ENCODE measurements at regions not wholly inside any gene's neighbourhood (a gene's known extent, or its start where the extent isn't known, plus 50 kb on each side); places are given as distances from the start of the nearest gene placed in this dataset.

DNA sequence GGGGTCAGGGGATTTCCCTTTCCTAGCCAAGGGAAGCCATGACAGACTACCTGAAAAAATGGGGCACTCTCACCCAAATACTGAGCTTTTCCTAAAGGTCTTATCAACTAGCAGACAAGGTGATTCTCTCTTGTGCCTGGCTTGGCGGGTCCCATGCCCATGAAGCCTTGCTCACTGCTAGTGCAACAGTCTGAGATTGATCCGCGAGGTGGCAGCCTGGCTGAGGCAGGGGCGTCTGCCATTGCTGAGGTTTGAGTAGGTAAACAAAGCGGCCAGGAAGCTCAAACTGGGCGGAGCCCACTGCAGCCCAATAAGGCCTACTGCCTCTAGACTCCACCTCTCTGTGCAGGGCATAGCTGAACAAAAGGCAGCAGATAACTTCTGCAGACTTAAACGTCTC, 152.6 kb upstream of the PMFBP1 start:
- DNase-seq (ENCODE audit: low read depth) = no peak

DNA sequence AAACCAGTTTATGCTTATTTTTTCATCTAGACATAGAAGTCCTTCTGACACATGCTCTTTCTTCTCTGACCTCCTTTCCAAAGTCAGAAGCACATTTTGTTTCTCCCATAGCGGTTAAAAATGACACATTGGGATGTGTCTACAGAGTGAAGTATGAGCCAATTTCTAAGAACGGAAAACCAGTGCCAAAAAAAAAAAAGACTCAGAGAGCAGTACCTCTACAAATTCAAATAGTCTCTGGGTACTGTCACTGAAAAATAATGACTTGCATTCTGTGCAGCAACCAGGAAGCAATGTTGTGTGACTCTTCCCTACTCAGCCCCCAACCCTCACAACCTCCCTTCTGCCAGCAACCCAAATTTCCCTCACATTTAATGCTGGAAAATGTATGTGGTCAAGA, 145.5 kb upstream of the PMFBP1 start:
- no peak for DNase-seq (ENCODE audit: low read depth)

DNA sequence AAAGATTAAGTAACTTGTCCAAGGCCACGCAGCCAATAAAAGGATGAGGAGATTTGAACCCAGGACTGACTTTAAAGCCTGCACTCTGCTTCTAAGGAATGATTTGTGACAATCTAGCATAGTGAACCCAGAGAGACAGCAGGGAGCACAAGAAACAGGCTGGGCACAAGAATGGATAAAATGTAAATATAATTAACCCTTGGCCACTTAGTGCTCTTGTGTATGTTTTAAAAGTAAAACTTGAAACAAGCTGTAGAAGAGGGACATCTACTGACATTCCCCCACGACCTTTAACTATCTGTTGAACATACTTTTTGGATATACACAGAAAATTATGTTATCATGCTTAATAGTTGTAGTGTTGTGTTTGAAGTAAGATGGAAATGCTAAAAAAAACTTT, 141.9 kb upstream of the PMFBP1 start:
- no peak for DNase-seq (ENCODE audit: low read depth)

DNA sequence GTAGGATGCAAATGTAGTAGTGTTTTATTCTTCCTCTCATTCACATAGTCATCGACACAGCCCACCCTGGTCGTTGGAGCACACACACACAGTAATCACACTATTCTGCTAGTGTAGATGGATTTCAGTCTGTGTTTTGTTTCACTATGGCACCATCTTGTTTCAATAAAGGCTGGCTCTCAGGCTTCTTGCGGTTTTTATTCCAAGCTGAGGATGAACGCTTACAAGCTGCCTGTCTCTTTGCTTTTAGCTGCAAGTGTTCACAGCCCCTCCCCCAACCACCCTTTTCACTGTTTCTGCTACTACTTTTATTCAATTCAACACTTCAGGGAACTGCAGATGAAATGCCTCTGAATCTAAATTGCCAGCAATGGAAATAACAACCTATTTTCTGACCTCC, 140.9 kb upstream of the PMFBP1 start:
- DNase-seq (ENCODE audit: low read depth) = no peak

DNA sequence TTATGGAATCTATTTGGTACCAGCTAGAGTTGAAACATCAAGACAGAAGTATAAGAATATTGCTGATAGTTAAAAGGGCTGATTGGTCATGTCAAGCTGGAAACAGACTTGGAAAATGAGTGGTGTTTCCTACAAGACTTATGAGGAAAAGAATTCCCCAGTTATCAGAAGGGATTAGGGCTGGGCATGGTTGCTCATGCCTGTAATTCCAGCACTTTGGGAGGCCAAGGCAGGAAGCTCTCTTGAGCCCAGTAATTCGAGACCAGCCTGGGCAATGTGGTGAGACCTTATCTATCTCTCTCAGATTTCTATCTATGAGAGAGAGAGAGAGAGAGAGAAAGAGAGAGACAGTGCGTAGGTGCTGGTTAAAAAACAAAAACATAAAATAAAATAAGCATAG, 139.5 kb upstream of the PMFBP1 start:
- DNase-seq (ENCODE audit: low read depth) = no peak

DNA sequence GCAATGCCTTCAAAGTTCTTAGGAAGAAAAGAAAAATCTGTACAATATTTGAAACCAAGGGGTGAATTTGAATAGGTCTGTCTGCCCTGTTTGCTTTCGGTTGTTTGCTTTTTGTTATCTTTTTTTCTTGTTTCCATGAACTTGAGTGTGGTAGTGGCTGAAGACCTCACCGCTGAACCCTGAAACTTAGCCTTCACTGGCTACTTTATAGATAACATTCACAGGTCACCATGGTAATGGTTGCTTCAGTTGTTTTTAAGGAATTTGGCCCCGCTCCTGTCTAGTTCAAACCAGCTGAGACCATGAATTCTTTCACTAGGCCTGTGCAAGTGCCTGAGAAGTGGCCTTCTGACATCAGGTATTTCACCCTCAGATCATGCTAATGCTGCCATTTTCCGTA, 137.0 kb upstream of the PMFBP1 start:
- DNase-seq (ENCODE audit: low read depth) = no peak

DNA sequence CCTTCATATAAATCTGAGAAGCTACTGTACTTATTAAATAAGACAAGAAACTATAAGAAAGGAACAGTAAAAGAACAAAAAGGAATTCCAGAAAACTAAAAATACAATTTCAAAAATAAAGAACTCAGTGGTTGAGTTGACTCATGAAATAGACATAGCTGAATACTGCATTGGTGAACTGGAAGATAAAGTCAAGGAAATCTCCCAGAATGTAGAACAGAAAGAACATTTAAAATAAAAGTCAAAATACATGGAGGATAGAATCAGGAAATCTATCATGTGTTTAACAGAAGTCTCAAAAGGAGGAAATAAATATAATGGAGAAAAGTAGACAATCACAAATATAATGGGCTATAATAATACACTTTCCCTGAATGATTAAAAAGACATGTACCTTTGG, 136.4 kb upstream of the PMFBP1 start:
- no peak for DNase-seq (ENCODE audit: low read depth)

DNA sequence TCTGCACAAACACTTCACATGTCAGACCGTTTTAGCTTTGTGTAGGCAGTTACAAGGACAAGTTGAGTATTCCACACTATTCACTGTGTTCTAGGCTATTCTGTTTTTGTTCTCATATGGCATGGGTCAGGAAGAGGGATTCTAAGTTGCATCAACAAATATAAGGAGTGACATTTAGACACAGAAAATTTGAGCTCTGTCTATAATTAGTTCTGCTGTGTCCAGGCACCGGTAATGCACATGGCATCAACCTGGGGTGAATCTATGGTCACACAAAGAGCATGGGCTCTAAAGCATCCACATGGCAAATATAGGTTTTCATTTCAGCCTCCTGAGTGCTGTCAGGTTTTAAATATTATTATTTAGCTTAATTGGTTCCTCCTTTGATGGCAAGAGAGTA, 130.4 kb upstream of the PMFBP1 start:
- no peak for DNase-seq (ENCODE audit: low read depth)

DNA sequence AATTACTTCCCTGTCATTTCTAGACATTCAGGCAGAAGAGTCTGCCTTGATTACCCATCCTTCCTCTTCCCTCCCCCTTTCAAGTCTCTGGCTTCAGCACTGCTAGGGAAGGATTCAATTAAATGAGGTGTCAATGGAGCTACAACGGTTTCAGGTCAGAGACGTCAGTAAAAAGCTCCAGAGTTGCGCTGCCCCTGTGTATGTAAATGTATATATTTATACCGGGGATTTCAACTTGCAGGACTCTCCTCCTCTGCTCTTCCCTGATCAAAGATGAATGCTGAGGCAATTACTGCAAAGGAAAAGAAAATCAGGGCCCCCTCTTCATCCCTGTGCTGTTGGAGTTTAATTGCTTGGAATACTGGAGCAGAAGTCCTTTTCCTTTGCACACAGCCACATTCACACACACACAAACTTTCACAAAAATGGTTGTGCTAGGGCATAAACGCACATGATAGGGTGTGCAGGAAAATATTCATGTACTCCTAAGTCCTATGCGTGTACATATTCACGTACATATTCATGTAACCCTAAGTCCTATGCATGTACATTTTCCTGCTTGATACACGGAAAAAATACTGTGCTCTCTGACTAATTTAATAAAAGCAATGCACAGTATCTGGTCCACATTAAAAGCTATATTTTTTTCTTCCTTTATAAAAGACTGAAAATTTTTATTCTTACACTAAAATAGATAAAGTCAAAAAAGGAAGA, 129.7 kb upstream of the PMFBP1 start:
- no peak for DNase-seq (ENCODE audit: low read depth)

DNA sequence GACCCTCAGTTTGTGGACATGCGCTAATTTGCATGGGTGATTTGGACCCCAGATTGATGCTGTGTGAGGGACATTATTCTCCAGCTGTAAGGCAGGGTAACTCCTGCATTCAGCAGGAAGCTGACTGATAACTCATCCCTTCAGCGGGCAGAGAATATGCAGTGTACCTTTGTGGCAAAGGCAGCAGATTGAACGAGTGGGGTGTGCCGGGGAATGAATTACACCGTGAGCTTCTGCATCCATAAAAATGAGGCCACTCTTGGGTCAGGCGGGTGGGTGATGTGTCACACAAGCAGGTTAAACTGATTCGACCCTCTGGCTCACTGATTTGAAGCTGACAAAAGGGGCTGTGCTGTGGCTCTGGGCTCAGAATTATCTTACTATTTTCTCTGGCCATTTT, 128.9 kb upstream of the PMFBP1 start:
- DNase-seq (ENCODE audit: low read depth) = no peak

DNA sequence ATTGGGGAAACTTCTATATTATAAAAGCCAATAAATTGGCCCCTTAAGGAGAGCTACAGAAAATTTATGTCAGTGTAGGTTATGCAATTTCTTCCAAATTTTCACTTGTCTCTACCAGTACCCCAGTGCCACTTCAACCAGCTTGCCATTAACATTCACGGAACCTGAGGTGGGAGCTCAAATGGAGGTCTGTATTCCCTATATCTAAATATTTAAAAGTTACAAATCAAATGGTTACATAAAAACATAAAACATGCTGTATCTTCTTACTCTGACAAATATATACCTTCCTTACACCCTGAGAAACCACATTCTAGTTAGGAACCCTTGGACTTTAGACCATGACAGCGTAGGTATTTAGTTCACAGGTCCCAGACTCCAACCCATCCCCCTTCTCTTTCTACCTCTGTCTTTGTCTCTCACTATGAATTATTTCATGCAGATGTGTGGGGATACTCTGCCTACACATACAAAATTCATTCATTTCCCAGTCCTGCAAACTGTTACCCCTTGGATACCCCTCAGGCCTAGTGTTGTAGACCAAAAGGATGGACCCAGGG, 127.8 kb upstream of the PMFBP1 start:
- no peak for DNase-seq (ENCODE audit: low read depth)

DNA sequence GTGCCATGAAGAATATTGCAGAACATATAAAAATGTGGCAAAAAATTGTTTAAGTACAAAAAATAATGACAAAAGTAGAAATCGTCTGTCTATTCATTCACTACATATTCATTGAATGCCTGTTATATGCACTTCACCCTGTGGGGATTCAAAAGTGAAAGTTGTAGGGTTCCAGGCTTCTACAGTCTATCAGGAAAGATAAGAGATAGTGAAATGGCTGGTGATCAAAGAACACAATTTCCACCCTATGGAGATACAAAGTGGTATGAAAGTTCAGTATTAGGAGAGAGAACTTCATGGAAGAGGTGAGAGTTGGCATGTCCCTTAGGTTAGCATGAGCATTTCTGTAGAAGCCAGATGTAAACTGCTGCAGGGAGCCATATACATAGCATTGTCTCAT, 127.0 kb upstream of the PMFBP1 start:
- DNase-seq (ENCODE audit: low read depth) = no peak

DNA sequence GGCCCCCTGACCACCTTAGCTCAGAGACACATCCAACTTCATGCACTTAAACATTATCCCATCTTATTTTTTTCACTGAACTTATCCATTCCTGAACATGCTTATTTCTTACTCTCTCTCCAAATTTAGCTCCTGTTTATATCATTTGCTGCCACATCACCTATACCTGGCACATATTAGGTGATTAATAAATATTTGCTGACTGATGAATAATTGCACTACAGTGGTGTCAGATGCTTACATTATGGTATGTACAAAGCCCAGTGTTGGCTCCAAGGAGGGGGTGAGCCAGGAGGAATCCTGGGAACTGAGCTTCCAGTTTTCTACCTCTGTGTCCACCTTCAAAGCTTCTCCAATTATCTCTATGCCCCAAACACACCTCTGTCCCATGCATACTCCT, 124.0 kb upstream of the PMFBP1 start:
- no peak for DNase-seq (ENCODE audit: low read depth)

DNA sequence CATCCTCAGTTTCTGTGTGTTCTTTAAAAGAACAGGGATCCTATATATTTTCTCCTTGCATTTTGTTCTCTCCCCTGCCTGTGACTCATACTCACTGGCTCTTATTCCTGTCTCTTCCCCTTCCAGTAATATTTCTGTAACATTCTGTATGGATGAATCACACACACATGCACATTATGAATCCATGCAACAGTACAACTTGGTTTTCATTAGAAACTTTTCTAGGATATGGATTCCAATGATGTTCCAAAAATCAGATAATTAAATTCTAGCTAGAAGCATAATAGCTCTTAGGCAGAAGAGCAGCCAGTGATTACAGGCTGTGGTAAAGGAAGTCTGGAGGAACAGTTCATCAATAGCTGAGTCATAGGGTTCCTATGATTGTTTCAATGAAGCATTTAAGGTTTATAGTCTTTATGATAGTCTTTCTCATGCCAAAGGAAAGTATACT, 119.6 kb upstream of the PMFBP1 start:
- no peak for DNase-seq (ENCODE audit: low read depth)

DNA sequence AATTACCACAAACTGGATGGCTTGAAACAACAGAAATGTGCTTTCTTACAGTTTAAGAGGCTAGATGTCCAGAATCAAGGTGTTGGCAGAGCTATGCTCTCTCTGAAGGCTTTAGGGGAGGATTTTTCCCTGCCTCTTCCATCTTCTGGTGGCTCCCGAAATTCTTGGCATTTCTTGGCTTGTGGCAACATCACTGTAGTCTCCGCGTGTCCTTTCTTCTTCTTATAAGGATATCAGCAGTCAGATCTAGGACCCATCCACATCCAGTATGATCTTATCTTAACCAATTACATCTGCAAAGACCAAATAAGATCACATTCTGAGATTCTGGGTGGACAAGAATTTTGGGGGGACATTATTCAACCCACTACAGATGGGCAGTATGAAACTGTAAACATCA, 119.2 kb upstream of the PMFBP1 start:
- DNase-seq (ENCODE audit: low read depth) = no peak

DNA sequence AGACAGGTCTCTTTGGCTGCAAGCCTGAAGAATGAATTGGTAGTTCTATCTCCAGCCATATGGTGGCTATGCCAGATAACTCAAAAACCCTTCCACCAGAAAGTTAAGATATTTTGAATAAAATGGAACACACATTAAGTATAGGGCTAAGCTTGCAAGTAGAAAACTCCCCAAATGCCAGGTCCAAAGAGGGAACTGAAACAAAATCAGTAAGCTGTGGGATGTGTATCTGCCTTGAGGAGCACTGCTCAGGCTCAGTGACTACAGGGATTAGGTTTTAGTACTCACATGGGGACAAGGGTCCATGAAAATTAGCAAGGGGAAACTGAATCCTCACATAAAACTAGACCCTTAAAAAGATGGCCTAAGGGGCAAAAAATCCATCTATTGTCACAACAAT, 115.7 kb upstream of the PMFBP1 start:
- DNase-seq (ENCODE audit: low read depth) = no peak

DNA sequence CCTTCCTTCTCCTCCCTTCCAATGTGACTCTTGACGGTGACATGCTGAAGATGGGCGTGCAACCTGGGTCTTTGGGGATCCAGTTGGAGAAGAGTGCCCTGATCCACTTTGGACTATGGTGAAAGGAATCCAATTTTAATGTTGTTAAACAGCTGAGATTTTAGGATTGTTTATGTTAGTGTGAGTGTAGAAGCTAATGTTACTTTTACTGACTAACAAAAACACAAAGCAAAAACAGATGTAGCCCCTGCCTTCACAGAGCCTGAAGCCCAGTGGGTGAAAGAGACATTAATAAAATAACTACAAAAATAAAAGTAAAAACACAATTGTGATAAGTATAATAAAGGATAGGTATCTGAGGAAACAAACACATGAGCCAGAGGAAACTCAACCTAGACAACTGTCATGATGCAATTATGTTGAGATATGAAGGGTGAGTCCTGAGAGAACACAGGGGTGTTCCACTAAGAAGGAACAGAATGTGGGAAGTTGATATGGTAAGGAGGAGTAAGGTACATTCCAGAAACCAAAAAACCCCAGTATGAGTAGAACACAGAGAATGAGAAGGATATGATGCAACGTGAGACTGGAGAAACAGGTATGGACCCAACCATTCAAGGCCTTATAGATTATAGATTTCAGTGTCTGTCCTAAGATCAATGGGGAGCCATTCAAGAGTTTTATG, 115.1 kb upstream of the PMFBP1 start:
- no peak for DNase-seq (ENCODE audit: low read depth)

DNA sequence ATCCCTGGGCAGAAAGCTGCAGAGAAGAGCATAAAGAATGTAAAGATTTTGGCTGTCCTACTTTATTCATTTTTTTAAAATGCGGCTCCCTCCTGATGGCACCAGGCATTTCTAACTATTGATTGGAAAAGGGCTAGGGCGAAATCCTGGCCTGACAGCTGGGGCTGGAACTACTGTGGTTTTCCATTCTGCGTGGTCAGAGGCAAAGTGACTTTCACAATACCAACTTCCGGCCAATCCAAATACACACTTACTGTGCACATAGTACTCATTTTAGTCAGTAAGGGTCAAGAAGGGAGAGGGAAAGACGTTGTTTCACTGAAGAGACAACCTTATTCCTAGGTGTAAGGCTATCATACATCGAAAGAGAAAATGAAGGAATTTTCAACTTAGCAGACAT, 113.8 kb upstream of the PMFBP1 start:
- DNase-seq (ENCODE audit: low read depth) = no peak

DNA sequence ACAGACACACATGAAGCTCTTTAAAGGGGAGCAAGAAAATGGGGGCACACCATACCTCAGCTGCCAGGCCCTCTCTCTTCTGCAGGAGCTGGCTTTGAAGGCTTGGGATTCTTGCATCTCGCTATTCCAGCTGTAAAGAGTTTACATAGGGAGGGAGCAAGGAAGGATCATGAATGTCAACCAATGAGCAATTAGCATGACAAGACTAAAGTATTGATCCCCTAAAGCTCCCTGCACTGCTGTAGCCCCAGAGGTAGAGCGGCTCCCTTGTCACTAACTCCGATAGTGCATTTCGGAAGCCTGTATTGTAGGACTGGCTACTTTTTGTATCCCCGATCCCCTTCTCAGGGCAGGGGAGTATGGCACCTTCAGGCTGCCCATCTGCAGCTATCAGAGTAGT, 113.4 kb upstream of the PMFBP1 start:
- no peak for DNase-seq (ENCODE audit: low read depth)

DNA sequence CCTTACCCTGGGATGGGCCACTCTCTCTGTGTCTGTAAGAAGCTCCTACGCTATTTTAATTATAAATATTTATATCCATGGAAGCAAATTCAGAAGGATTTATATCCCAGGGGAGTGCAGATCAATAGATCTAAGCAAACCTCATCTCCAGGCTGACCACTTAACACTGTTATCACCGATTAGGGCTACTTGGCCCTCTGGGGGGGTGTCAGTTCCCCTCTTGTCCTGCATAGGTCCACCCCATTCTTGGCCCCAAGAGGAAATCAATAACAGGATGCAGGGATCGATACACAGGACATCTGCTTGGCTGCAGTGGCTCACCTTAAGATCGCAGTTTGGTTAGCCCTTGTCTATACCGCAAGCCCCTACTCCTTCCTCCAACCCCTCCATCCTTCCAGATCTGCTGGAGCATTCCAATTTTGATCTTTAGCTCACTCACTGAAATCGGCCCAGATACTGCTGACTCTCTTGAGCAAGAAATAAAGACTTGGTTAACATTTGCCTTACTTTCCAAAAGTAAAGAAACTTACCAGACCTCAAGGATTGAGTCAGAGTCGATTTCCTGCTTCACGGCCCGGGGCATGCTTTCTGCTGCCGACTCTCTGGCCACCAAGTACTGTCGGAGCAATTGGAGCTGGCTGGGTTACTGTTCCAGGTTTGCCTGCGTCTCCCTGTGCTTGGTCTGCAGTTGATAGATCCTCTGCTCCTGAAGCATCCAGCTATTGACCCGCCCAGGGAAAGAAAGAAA, 112.3 kb upstream of the PMFBP1 start:
- no peak for DNase-seq (ENCODE audit: low read depth)

DNA sequence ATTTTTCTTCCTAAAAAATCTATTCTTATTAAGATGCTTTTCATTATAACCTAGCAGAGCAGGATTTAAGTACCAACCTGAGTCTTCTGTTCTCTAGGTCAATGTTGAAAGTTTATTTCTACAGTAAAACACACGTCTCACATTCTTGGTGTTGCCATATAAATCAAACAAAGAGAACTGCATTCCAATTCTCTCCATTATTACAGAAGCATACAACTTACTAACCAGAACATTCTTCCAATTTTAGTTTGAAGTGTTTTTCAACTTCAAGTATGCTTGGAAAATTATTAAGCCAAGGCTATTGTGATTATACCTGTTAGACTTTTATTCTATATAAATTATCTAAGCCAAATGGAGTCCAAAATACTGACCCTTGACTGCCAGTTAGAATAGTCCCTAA, 110.4 kb upstream of the PMFBP1 start:
- no peak for DNase-seq (ENCODE audit: low read depth)

DNA sequence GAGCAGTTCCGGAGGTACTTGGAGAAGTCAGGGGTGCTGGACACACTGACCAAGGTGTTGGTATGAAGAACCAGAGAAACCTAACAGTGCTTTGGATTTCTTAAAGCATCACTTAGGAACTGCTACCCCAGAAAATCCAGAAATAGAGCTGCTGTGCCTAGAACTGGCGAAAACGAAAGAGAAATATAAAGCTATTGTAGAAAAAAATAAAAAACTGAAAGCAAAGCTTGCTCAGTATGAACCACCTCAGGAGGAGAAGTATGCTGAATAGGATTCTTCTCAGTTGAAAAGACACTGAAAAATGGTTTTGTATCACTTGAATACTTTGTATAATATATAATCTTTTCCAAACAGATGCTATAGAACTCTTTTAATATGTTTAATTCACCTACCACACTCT, 106.3 kb upstream of the PMFBP1 start:
- DNase-seq (ENCODE audit: low read depth) = no peak

DNA sequence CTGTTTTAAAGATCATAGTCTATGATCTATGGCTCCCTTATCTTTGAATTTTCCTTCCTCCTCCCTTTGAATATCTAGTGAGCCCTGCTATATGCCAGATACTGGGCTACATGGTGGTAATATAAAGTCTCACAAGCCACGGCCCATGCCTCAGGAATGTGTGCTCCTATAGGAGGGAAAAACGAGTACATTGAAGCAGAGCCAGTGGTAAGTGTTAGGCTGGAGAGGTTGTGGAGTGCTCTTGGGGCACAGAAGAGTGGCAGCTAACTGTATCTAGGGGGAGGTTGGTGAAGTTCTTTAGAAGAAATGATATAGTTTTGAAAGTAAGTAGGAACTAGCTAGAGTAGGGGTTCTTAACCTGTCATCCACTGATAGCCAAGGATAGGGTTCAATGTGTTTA, 105.8 kb upstream of the PMFBP1 start:
- no peak for DNase-seq (ENCODE audit: low read depth)

All from activated T-helper 1 cell treated with Interleukin-2 at 50 U/mL for 16 hours (primary cell).